Stimulated activated CD8-positive, alpha-beta memory T cell treated with anti-CD3 and anti-CD28 coated beads, Interleukin-4, amount 100 ng/mL, for 1 hour (primary cell): ENCODE measurements at regions not wholly inside any gene's neighbourhood (a gene's known extent, or its start where the extent isn't known, plus 50 kb on each side); places are given as distances from the start of the nearest gene placed in this dataset.
"Not testable (repeated sequence)": the region's sequence is repeated elsewhere in the genome, so short reads cannot be mapped to it uniquely, and the experiment has no call there.

Source experiments
- DNase-seq, 2 donors: peaks; one replicate each; pipeline ENCODE4 v3.0.0-alpha.2; 2020; ENCODE audit warnings: low read depth in 2 of 2, low spot score in 1 of 2

DNA sequence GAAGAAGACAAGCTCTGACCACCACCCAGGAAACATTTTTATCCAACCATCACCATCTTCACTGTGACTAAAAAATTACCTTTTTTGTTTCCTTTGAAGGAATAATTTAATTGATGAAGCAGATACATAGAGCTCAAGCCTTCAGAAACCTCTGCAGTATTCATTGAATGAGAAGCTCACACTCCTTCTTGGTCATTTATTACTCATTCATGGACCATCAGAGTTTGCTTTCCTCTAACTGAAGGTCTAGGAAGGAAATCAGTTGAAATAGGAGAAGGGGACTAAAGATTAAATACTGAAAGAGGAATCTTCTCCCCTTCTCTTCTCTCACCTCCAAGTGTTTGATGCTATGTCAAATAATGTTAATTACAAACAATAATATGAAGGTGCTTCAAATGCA is 290.6 kb upstream of the KLF3 start:
- no peak for DNase-seq

DNA sequence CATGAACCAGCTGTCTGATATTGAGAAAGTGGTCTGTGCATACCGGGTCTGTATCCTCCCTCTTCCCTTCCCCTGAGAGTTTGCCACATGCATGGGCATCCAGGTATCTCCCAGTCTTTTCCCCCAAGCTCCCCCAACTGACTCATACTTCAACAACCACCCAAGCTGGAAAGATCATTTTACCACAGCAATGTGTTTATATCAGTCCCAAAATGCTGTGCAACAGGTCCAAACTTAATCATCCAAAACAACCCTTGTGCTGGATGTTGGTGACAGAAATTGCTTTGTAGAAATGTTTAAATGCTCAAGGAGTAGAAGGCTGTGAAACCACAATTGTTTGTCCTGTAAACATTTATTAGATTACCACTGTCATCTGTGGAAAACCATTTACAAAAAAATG is 286.8 kb upstream of the KLF3 start:
- DNase-seq, result no peak

DNA sequence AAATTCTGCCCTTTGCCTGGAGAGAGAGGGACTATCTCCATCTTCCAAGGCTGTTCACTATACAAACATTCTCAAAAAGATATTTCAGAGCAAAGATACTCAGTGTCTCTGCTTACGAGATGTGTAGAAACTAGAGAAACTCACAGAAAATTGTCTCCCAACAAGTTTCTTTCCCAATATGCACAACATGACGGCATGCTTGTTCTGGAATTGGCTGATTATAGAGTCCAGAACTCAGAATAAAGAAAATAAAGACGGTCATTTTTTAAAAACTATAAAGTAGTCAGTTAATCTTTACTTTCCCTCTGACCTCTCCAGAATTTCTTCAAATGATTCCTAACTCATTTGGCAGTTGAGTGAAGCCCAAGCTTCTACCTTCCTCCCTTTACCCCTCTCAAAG is 285.5 kb upstream of the KLF3 start:
- no peak for DNase-seq

DNA sequence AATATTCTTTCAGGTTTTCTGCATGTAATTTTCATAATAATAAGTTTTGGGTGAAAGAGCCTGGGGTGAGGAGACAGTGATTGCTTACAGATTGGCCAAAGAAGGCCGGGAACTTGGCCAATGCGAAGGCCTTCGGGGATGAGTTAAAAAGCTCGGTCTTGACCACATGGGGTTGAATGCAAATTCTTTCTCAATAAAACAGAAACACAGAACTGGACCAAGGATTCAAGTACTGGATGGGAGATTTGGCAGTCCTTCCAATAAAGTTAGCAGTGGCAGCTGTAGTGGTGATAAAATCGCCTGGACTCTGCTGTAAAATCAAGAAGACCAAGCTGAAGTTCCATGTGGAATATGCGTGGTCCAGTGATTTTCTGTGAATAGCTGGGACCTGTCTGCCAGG is 282.2 kb upstream of the KLF3 start:
- no peak for DNase-seq

DNA sequence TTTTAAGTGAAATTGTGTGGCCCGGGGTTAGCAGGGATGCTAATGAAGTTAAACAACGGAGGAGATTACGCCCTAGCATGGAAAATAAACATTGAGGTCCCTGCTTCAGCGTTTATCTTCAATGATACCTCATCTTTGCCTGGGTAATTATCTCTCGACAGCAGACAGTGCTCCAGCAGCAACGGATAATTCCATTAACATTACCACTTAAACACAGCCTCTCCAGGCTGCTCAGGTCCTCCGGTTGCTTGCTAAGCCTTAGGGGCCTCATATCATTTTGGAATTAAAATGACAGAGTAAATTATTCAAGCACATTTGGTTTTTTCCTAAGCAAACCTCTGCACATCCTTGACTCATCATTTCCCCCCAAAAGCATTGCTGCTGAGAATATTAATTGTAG is 281.5 kb upstream of the KLF3 start:
- no peak for DNase-seq

DNA sequence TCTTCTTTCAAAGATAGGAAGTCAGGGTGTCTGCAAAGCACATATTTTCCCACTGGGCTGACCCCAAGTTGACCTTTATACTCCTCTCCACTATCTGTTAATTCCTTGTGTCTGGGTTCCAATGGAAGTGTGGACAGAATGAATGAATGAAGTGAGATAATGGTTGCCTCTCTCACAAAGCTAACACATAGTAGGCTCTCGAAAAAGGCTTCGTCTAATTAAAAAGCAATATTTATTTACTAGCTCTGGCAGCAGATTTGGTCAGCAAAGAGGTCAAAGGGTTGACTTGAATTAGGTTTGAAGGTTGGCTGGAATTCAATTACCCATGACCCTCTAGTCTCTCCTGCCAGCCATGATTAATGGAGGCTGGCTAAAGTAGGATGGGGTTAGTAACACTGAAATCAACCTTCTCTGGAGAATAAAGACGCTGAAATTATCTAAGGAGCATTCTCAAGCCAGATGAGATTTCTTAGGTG is 280.3 kb upstream of the KLF3 start:
- DNase-seq, result no peak

DNA sequence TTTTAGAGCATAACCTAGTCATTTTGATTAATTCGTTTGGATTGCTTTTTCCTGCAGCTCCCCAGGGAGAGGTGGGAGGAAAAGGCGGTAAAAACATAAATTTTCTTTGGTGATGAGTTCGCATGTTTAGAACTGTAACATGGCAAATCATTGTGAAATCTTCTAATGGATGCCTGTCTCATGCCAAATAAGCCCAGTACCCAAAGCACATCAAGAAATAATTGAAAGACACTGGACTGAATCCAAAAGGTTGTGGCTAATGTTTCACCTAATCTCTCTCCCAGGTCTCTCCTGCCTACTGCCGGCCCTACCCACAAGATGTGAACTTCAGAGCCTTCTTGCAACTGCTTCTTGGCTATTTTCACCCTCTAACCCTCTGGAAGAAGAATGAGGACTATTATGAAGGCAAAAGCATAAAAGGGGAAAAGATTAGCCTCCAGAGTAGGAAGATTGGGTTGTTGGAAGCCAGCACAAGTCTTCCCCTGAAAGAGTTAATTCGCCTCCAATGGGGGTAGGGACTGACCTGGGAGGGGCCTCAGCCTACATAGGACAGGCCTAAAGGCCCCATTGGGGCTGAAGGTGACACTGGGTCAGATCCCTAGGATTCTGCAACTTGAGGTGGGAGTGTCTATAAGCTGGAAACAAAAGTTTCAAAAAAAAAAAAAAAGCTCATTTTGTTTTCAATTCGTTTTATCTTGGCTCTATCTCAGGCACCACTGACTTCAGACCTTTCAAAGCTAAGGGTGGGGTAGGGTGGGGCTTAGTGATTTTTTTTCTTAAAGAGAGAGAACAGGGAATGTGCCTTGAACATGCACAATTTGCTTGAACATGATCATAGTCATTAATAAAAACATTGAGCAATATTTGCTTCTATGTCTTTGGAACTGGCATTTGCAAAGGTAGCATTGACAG is 278.6 kb upstream of the KLF3 start:
- DNase-seq, result no peak

DNA sequence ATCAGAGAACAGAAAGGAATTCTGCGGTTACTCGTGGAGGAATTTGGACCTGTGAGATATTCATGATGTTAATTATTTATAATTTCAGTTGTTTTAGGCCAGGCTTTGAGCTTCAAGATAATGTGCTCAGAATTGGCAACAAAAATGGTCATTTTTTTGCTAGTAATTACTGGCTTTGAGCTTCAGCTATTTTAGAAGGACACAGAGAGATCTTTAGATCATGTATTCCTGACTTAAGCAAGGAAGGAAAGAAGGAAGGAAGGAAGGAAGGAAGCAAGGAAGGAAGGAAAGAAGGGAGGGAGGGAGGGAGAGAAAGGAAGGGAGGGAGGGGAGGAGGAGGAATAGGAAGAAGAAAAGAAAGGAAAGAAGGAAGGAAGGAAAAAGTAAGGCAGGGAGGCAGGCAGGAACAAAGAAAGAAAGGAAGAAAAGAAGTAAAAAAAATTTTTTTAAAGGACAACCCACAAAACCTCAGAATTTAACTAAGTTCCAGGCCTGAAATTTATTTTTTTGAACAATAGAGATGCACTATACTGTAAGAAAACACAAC is 277.9 kb upstream of the KLF3 start:
- no peak for DNase-seq

DNA sequence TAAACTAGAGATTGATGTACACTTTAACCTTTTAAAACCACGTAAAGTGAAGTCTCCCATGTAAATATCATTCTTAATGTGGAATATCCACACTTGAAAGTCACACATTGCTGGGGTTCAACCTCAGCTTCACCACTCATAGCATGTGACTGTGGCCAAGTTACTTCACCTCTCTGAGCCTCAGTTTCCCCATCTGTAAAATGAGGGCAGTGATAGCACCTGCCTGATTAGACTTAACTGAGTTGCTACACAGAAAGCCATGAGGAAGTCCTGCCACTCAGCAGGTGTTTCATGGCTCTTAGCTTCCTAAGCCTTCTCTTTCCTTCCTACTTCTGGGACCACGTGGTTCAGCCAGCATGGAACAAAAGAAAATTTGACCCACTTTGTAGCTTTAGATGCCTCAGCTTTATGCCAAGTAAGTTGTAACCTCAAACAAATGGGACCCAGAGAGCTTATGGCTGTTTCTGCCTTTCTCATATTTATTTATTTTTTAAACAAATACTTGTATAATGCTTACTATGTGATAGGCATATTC is 277.3 kb upstream of the KLF3 start:
- no peak for DNase-seq

DNA sequence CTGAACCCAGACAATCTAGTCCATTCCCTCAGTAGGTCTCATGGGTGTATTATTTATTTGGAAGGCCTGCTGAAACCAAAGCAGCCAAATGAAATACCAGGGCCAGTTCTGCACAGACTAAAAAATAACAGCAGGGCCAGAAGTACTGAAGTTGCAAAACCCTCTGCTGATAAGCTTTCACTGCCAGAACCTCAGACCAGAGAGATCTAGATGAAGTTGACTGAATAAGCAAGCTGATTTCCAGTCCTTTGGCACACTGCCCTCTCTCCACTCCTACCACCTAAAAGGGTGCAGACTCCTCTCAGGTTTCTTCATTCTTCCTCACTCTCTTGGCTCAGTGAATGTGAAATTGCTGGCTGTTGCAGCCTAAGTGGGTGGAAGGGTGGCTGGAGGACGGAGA is 276.7 kb upstream of the KLF3 start:
- no peak for DNase-seq

DNA sequence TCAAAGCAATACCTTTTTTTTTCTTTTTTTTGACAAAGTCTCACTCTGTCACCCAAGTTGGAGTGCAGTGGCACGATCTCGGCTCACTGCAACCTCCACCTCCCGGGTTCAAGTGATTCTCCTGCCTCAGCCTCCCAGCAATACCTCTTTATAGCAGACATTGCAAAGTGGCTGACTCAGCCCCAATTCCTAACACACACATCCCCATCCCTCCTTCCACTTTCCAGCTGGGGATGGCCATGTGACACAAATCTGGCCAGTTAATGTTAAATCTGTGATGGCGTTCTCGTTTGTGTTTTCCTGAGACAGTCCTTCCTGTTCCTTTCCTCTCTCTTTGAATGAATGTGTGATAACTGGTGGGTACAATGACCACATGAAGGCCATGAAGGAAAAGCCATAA is 276.2 kb upstream of the KLF3 start:
- no peak for DNase-seq

DNA sequence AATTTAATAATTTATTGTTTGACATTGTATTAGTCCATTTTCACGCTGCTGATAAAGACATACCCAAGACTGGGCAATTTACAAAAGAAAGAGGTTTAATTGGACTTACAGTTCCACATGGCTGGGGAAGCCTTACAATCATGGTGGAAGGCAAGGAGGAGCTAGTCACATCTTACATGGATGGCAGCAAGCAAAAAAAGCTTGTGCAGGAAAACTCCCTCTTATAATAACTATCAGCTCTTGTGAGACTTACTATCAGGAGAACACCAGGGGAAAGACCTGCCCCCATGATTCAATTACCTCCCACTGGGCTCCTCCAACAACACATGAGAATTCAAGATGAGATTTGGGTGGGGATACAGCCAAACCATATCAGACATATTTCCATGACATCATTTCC is 275.1 kb upstream of the KLF3 start:
- not testable (repeated sequence) for DNase-seq

DNA sequence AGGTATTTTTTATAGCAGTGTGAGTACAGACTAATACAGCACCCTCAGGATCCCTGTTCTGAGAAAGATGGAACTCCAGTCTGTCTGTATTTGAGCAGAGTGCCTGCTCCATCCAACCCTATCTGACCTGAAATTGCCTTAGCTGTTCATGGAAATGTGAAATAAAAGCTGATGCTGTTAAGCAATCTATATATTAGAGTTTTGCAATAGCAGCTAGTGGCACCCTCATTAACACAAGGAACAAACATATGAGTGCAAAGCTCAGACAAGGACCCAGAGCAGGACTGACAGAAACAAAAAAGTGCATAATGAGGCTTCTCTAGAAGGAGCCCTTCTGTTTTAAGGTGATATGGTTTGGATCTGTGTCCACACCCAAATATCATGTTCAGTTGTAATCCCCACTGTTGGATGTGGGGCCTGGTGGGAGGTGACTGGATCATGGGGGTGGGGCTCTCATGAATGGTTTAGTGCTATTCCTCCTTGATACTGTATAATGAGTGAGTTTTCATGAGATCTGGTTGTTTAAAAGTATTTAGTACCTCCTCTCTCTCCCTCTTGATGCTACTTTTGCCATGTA is 272.9 kb upstream of the KLF3 start:
- DNase-seq, result no peak

DNA sequence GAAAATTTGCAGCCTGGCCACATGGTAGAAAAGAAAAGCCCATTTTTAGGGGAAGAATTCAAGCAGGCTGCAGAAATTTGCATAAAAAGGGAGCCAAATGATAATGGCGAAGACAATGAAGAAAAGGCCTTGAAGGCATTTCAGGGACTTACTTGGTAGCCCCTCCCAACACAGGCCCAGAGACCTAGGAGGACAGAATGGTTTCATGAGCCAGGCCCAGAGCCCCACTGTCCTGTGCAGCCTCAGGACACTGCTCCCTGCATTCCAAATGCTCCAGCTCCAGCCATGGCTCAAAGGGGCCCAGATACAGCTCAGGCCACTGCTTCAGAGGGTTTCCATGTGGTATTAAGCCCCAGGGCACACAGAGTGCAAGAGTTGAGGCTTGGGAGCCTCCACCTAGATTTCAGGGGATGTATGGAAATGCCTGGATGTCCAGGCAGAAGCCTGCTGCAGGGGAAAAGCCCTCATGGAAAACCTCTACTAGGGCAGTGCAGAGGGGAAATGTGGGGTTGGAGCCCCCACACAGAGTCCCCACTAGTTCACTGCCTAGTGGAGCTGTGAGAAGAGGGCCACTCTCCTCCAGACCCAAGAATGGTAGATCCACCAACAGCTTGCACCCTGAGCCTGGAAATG is 271.7 kb upstream of the KLF3 start:
- DNase-seq, result no peak

DNA sequence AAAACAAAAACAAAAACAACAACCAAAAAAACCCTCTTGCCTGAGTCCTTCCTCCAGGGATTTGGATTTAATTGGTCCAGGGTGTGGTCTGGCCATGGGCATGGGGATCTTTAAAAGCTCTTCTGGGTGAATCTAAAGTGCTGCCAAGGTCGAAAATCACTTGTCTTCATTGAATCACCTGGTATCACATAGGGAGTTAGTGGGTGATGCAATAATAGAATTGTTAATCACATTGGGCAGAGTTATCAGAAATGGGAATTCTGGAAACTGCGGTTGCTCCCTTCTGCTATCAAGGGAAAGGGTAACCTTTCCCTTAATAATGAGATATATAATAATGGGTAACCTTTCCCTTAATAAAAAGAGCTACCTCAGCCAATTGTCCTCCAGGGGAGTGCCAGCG is 267.9 kb upstream of the KLF3 start:
- no peak for DNase-seq

DNA sequence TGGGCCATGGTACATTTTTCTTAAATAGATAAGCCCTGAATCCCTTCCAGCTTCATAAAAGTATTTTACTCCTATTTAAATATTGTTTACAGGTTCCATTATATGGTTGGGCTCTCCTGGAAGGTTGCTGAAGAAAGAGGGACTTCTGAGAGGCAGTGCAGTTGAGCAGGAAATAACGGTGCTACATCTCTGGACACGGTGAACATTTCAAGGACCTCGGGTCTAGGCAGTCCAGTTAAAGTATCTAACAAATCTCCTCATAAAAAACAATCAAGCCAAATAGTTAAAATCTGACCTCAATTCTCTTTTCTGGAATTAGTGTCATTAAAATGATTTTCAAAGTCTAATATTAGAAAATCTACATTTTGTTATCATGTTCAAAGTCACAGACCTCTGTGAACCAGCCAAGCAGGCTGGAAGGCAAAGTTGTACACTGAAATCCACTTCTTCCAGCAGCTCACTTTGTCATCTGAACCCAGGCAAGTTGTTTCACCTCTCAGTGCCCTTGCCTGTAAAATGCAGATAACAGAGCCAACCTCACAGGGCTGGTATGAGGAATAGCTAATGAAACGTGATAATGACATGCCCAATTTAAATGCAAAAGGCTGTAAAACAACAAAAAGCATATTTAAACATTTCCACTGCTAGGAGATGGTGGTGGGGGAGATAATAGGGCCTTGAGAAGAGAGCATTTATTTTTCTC is 267.0 kb upstream of the KLF3 start:
- DNase-seq, result no peak

DNA sequence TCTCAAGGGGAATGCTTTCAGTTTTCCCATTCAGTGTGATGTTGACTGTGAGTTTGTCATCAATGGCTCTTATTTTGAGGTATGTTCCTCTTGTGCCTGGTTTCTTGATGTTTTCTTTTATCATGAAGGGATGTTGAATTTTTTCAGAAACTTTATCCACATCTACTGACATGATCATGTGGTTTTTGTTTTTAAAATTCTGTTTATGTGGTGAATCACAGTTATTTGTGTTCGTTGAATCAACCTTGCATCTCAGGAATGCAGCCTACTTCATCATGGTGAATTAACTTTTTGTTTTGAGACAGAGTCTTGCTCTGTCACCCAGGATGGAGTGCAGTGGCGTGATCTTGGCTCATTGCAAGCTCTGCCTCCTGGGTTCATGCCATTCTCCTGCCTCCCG is 263.1 kb upstream of the KLF3 start:
- DNase-seq, result no peak

DNA sequence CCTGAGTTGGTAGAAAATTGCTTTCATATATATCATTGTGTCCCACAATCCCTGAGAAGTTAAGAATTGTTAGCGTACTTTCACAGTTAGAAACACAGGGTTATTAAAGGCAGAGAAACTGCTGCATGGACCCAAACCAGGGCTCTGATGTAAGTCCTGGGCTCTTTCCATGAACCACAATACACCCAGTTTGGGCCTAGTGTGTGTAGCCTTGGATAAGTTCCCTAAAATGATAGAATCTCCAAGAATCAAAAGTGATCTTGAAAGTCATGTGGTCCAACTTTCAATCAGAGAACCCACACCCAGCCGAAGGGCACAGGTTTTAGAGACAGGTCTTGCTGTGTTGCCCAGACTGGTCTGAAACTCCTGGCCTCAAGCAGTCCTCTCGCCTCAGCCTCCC is 257.8 kb upstream of the KLF3 start:
- no peak for DNase-seq

DNA sequence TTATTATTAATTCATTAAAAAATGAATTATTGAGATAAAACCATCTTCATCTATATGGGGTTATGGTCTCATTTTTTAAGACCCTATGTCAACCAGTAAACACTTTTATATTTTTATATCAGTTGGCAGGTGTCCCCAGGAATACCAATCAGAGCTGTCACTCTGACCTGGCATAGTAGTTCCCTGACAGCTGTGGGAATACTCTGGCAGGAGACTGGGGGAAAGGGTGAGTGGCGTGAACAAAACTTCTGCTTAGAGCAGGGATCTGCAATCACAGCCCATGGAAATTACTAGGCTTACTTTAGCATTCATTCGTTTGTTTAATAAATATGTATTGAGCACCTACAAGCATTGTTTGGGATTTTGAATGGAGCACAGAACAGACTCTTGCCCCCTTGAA is 254.1 kb upstream of the KLF3 start:
- DNase-seq, result no peak

DNA sequence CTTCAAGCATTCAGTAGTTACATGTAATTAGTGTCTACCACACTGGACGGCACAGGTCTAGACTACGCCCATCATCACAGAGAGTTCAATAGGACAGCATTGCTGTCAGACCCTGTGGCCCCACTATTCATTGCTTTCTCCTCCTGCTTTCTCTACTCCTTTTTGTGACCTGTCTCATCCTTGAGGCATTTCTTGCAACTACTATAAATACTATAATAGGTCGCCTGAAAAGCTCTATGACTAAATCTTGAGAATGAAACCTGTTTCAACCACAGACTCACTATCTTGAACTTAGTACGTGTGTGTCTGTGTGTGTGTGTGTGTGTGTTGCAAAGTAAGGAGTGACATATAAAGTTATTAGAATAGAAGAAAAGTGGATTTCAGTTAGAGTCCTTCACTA is 252.9 kb upstream of the KLF3 start:
- DNase-seq, result no peak

DNA sequence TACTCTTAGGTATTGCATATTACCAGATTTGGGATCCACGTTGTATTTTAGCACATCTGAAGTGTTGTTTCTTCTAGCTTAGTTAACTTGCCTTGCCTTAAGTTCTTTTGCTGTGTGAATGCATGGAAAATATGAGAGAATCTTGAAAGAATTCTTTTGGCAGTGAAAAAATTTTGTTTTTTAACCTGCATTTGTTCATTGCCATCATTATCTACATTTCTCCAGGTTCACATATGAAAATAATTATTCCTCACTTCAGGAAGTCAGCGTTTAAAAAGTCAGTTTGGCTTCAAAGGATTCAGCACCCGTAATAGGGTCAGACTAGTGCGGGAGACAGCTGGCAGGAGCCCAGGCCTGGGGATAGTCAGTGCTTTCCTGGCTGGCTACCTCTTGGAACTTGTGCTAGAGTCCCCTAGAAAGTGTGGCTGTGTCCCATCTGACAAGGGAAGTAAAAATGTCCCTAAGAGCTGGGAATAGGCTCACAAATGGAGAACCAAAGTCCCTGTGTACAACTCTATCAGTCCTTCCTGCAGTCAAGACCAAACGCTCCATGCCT is 251.9 kb upstream of the KLF3 start:
- DNase-seq, result no peak
